Kidney (tissue), 13 donors: ENCODE measurements at regions not wholly inside any gene's neighbourhood (a gene's known extent, or its start where the extent isn't known, plus 50 kb on each side); places are given as distances from the start of the nearest gene placed in this dataset.

Experiments
- DNase-seq, 5 donors: peaks; one replicate each; pipeline ENCODE4 v3.0.0-alpha.2; 2013 to 2020
- FAIRE-seq: peaks from 2 replicates; lab custom pipeline; 2012; peaks lifted over from hg19 to GRCh38; lab: Jason Lieb, UNC
- H3K27ac ChIP-seq, 2 donors: one replicate each; pipeline ENCODE4 v1.7.0; 2013; ENCODE audit warnings: low read depth in 2 of 2, low read length in 2 of 2, inconsistent platforms in 1 of 2
- H3K27me3 ChIP-seq: one replicate; pipeline ENCODE4 v1.7.1; 2013; ENCODE audit warnings: low read length, inconsistent platforms; ENCODE audit not compliant: control insufficient read depth, insufficient read depth
- H3K36me3 ChIP-seq, 3 donors: one replicate each; pipeline versions ENCODE4 v1.7.0 to v1.7.1; 2013; ENCODE audit warnings: low read length in 3 of 3, control low read depth in 1 of 3, inconsistent platforms in 1 of 3; ENCODE audit not compliant: insufficient read depth in 3 of 3, control insufficient read depth in 2 of 3
- H3K4me1 ChIP-seq, 3 donors: one replicate each; pipeline versions ENCODE4 v1.7.0 to v1.7.1; 2013; ENCODE audit warnings: low read length in 3 of 3, inconsistent platforms in 1 of 3, low read depth in 1 of 3; ENCODE audit not compliant: control insufficient read depth in 2 of 3, insufficient read depth in 2 of 3
- H3K4me3 ChIP-seq, 3 donors: one replicate each; pipeline versions ENCODE4 v1.7.0 to v1.8.1; 2013; ENCODE audit warnings: low read length in 3 of 3, control low read depth in 1 of 3, inconsistent platforms in 1 of 3
- H3K9ac ChIP-seq, 3 donors: one replicate each; pipeline versions ENCODE4 v1.7.0 to v1.7.1; 2013; ENCODE audit warnings: low read length in 3 of 3, control low read depth in 1 of 3, inconsistent platforms in 1 of 3
- H3K9me3 ChIP-seq, 3 donors: one replicate each; pipeline versions ENCODE4 v1.7.0 to v1.7.1; 2013; ENCODE audit warnings: low read length in 3 of 3, control low read depth in 1 of 3, inconsistent platforms in 1 of 3; ENCODE audit not compliant: control insufficient read depth in 2 of 3, insufficient read depth in 1 of 3
- intact Hi-C: fragments of 100-400 bp; cut with DNase I; formaldehyde crosslinking; loops from one replicate; pipeline ENCODE4 v1.11.1; 2022
- TF ChIP-seq, protein P1 (sequence below): IDR thresholded peaks from 3 replicates; pipeline ENCODE4 v1.5.1; 2012; ENCODE audit warnings: mild to moderate bottlenecking, moderate library complexity, borderline replicate concordance; ENCODE audit not compliant: insufficient read depth; ENCODE audit errors: extremely low read depth
- donor health status: control.
- donor health status: control.
- donor health status: control.
- donor health status: control.
- donor health status: control.
- donor health status: DM: yes; HTN: yes; CAD: no.
- donor health status: Normal renal cell carcinoma (clear cell type).

DNA sequence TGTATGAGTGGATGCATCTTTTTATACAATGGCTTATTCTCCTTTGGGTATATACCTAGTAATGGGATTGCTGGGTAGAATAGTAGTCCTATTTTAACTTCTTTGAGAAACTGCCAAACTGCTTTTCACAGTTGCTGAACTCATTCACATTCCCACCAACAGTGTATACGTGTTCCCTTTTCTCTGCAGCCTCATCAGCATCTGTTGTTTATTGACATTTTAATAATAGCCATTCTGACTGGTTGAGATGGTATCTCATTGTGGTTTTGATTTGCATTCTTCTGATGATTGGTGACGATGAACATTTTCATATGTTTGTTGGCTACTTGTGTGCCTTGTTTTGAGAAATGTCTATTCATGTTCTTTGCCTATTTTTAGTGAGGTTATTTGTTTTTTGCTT lies 687.0 kb upstream of the EPHA5 start:
- Histone ChIP-seq H3K9ac (no peak overlapping the region), H3K4me1 (no peaks in the 10 kb centered on the region), H3K4me3 (no peak overlapping the region), H3K27me3 (no peaks in the 10 kb centered on the region), H3K9me3 (no peaks in the 10 kb centered on the region), H3K36me3 (no peaks in the 10 kb centered on the region), H3K27ac (no peak overlapping the region)
- DNase-seq = no peak
- FAIRE-seq = no peak
- intact Hi-C loops = no loop called here
- TF ChIP-seq, protein P1, sequence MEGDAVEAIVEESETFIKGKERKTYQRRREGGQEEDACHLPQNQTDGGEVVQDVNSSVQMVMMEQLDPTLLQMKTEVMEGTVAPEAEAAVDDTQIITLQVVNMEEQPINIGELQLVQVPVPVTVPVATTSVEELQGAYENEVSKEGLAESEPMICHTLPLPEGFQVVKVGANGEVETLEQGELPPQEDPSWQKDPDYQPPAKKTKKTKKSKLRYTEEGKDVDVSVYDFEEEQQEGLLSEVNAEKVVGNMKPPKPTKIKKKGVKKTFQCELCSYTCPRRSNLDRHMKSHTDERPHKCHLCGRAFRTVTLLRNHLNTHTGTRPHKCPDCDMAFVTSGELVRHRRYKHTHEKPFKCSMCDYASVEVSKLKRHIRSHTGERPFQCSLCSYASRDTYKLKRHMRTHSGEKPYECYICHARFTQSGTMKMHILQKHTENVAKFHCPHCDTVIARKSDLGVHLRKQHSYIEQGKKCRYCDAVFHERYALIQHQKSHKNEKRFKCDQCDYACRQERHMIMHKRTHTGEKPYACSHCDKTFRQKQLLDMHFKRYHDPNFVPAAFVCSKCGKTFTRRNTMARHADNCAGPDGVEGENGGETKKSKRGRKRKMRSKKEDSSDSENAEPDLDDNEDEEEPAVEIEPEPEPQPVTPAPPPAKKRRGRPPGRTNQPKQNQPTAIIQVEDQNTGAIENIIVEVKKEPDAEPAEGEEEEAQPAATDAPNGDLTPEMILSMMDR = no peak

DNA sequence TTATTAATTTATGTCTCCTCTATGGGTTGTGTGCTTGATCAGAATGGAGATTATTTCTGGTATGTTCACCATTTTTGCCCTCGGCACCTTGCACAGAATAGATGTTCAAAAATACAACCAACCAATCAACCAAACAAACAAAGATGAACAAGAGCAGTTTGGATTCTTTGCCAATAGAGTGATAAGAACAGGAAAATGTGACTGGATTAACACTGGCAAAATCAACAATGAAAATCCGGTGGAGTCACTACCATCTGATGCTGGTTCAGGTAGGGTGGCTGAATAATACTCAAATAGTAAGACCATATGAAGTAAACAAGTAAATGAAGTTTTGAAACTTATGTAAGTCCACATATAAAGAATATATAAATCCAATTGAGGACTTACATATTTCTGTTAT lies 685.0 kb upstream of the EPHA5 start:
- no peaks in the 10 kb centered on the region for H3K4me1 ChIP-seq
- TF ChIP-seq, protein P1 = no peak
- H3K27me3 ChIP-seq = no peaks in the 10 kb centered on the region
- intact Hi-C loops = no loop called here
- no peak overlapping the region for H3K9ac ChIP-seq
- H3K4me3 ChIP-seq = no peak overlapping the region
- H3K9me3 ChIP-seq = no peaks in the 10 kb centered on the region
- no peak for DNase-seq
- H3K36me3 ChIP-seq = no peaks in the 10 kb centered on the region
- no peak for FAIRE-seq
- no peak overlapping the region for H3K27ac ChIP-seq

DNA sequence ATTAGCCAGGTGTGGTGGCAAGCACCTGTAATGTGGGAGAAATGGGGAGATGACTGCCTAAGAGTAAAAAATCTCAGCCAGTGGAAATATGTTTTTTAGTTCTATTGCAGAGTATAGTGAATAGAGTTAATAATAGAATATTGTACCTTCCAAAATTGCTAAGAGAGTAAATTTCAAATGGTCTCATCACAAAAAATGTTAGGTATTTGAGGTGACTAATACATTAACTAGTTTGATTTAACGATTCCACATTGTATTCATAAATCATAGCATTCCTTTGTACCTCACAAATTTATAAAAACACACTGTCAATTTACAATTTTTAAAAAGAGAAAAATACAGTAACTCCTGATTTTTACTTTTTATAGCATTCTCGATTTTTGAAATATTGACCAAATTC lies 681.5 kb upstream of the EPHA5 start:
- H3K36me3 ChIP-seq = no peaks in the 10 kb centered on the region
- no peak overlapping the region for H3K4me3 ChIP-seq
- H3K27ac ChIP-seq = no peak overlapping the region
- H3K27me3 ChIP-seq = no peaks in the 10 kb centered on the region
- H3K9me3 ChIP-seq = no peaks in the 10 kb centered on the region
- no peaks in the 10 kb centered on the region for H3K4me1 ChIP-seq
- DNase-seq (no peak), FAIRE-seq (no peak)
- TF ChIP-seq, protein P1 = no peak
- intact Hi-C loops = no loop called here
- H3K9ac ChIP-seq = no peak overlapping the region

DNA sequence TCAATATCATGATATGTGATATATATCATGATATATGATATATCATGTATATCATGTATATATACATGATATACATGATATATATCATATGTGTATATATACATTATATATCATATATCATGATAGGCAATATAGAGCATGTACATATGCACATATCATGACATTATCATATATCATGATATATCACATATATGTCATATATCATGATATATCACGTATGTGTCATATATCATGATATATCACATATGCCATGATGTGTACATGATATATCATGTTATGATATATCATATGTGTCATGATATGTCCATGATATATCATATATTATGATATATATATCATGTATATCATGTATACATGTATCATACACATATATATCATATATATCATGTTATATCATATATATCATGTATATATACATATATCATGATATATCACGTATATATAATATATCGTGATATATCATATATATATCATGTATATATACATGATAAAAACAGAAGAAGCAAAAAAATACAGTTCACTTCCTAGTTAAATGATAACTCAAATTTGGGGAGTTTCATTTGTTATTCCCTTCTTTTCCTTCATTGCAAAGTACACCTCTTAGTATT lies 670.1 kb upstream of the EPHA5 start:
- Histone ChIP-seq H3K9ac (no peak overlapping the region), H3K4me3 (no peak overlapping the region), H3K27me3 (no peaks in the 10 kb centered on the region), H3K36me3 (no peaks in the 10 kb centered on the region), H3K27ac (no peak overlapping the region), H3K4me1 (no peaks in the 10 kb centered on the region), H3K9me3 (no peaks in the 10 kb centered on the region)
- TF ChIP-seq, protein P1 = no peak
- FAIRE-seq (peak; percentile 82), DNase-seq (no peak)
- intact Hi-C loops = no loop called here
